Lower leg skin (tissue), 3 donors: ENCODE measurements at regions not wholly inside any gene's neighbourhood (a gene's known extent, or its start where the extent isn't known, plus 50 kb on each side); places are given as distances from the start of the nearest gene placed in this dataset.

Experiments used
- POLR2A ChIP-seq, 2 donors: fragments of 450-650 bp; IDR thresholded peaks; one replicate each; pipeline ENCODE4 v1.6.1; 2016 to 2017; ENCODE audit warnings: antibody characterized with exemption in 2 of 2, mild to moderate bottlenecking in 1 of 2, moderate library complexity in 1 of 2
- TF ChIP-seq, protein P1 (sequence below), 3 donors: fragments of 450-650 bp; IDR thresholded peaks; one replicate each; pipeline ENCODE4 v1.5.1; 2016; ENCODE audit warnings: antibody characterized with exemption in 3 of 3, mild to moderate bottlenecking in 3 of 3, moderate library complexity in 2 of 3

DNA sequence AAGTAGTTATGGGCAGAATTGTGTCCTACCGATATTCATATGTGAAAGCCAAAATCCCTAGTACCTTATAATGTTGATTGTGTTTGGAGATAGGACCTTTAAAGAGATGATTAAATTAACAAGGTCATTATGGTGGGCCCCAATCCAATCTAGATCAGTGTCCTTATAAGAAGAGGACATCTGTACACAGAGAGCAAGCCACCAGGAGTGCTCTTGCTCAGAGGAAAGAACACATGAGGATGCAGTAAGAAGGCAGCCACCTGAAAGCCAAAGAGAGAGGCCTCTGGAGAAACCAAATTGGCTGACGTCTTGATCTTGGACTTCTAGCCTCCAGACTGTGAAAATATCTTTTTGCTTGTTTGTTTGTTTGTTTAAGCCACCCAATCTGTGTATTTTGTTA is 1290.8 kb upstream of the PABPC4L start:
- TF ChIP-seq, protein P1, sequence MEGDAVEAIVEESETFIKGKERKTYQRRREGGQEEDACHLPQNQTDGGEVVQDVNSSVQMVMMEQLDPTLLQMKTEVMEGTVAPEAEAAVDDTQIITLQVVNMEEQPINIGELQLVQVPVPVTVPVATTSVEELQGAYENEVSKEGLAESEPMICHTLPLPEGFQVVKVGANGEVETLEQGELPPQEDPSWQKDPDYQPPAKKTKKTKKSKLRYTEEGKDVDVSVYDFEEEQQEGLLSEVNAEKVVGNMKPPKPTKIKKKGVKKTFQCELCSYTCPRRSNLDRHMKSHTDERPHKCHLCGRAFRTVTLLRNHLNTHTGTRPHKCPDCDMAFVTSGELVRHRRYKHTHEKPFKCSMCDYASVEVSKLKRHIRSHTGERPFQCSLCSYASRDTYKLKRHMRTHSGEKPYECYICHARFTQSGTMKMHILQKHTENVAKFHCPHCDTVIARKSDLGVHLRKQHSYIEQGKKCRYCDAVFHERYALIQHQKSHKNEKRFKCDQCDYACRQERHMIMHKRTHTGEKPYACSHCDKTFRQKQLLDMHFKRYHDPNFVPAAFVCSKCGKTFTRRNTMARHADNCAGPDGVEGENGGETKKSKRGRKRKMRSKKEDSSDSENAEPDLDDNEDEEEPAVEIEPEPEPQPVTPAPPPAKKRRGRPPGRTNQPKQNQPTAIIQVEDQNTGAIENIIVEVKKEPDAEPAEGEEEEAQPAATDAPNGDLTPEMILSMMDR (IDR thresholded peaks at IDR 0.05), result no peak
- TF ChIP-seq POLR2A (IDR thresholded peaks at IDR 0.05), result no peak
